ENCODE measurements at regions not wholly inside any gene's neighbourhood (a gene's known extent, or its start where the extent isn't known, plus 50 kb on each side); places are given as distances from the start of the nearest gene placed in this dataset.
"Not testable (repeated sequence)": the region's sequence is repeated elsewhere in the genome, so short reads cannot be mapped to it uniquely, and the experiment has no call there.

GRCh38 chr2:217008794-217009193 is 148.9 kb upstream of the TNP1 start:
- DNase-seq = no peak

- no peak for DNase-seq
Measured at GRCh38 chr2:217006217-217006616, 146.4 kb upstream of the TNP1 start.

- DNase-seq = no peak
Measured at GRCh38 chr2:217004656-217005055, 144.8 kb upstream of the TNP1 start.

GRCh38 chr2:217001740-217002139 is 141.9 kb upstream of the TNP1 start:
- no peak for DNase-seq

- no peak for DNase-seq
Measured at GRCh38 chr2:217000406-217000805, 140.5 kb upstream of the TNP1 start.

- no peak for DNase-seq
Measured at GRCh38 chr2:216996279-216996845, 136.5 kb upstream of the TNP1 start.

- DNase-seq = no peak
Measured at GRCh38 chr2:216994353-216994854, 134.5 kb upstream of the TNP1 start.

- no peak for DNase-seq
Measured at GRCh38 chr2:216992056-216992675, 132.3 kb upstream of the TNP1 start.

- no peak for DNase-seq
Measured at GRCh38 chr2:216991563-216991962, 131.7 kb upstream of the TNP1 start.

- no peak for DNase-seq
Measured at GRCh38 chr2:216989340-216990129, 129.7 kb upstream of the TNP1 start.

GRCh38 chr2:216987252-216987821 is 127.5 kb upstream of the TNP1 start:
- DNase-seq = no peak

- DNase-seq = no peak
Measured at GRCh38 chr2:216985658-216986141, 125.8 kb upstream of the TNP1 start.

- no peak for DNase-seq
Measured at GRCh38 chr2:216984937-216985336, 125.1 kb upstream of the TNP1 start.

GRCh38 chr2:216981951-216982350 is 122.1 kb upstream of the TNP1 start:
- DNase-seq = not testable (repeated sequence)

- not testable (repeated sequence) for DNase-seq
Measured at GRCh38 chr2:216980510-216980909, 120.6 kb upstream of the TNP1 start.

GRCh38 chr2:216974321-216975302 is 114.7 kb upstream of the TNP1 start:
- no peak for DNase-seq

GRCh38 chr2:216971593-216971992 is 111.7 kb upstream of the TNP1 start:
- no peak for DNase-seq

- DNase-seq = no peak
Measured at GRCh38 chr2:216970359-216970915, 110.6 kb upstream of the TNP1 start.

- DNase-seq = no peak
Measured at GRCh38 chr2:216967889-216968288, 108.0 kb upstream of the TNP1 start.

- DNase-seq = no peak
Measured at GRCh38 chr2:216960671-216961268, 100.9 kb upstream of the TNP1 start.

GRCh38 chr2:216959433-216959832 is 99.6 kb upstream of the TNP1 start:
- DNase-seq = no peak

All from activated CD4-positive, alpha-beta T cell treated with anti-CD3 and anti-CD28 coated beads, Interleukin-10, Interleukin-2, amounts not matched to agents 100 ng/mL and 50 ng/mL, durations not matched to agents 16 hours and 8 hours (primary cell).